Ovary (tissue), 7 donors: ENCODE measurements at regions not wholly inside any gene's neighbourhood (a gene's known extent, or its start where the extent isn't known, plus 50 kb on each side); places are given as distances from the start of the nearest gene placed in this dataset.

Experiments used
- DNase-seq, 5 donors: peaks; one replicate each; pipeline ENCODE4 v3.0.0-alpha.2; 2019 to 2020
- H3K27ac ChIP-seq, 2 donors: fragments of 200-600 bp; one replicate each; pipeline versions ENCODE4 v1.5.1 to v1.8.0; 2019 to 2022
- H3K27me3 ChIP-seq: fragments of 200-600 bp; one replicate; pipeline ENCODE4 v1.8.0; 2022
- H3K36me3 ChIP-seq: fragments of 200-600 bp; sonication (generic); one replicate; pipeline ENCODE4 v1.5.1; 2019
- H3K4me1 ChIP-seq: one replicate; pipeline ENCODE4 v1.8.1; 2013; ENCODE audit warnings: mild to moderate bottlenecking, moderate library complexity; ENCODE audit not compliant: insufficient read depth
- H3K4me3 ChIP-seq: fragments of 200-600 bp; sonication (generic); one replicate; pipeline ENCODE4 v1.5.1; 2017
- H3K9me3 ChIP-seq, 2 donors: fragments of 200-600 bp in 1 of 2; sonication (generic) in 1 of 2; one replicate each; pipeline versions ENCODE4 v1.5.1 to v1.8.1; 2013 to 2019; ENCODE audit warnings: mild to moderate bottlenecking in 1 of 2, moderate library complexity in 1 of 2
- CTCF ChIP-seq, 3 donors: fragments of 450-650 bp in 2 of 3; fragments of 200-600 bp in 1 of 3; IDR thresholded peaks; one replicate each; pipeline versions ENCODE4 v1.5.1 to v1.8.0; 2016 to 2022; ENCODE audit warnings: antibody characterized with exemption in 3 of 3, mild to moderate bottlenecking in 1 of 3
- EP300 ChIP-seq: sonication (generic); formaldehyde crosslinking; IDR thresholded peaks from one replicate; pipeline ENCODE4 v1.6.1; 2017; ENCODE audit warnings: antibody characterized with exemption
- POLR2A ChIP-seq: fragments of 450-650 bp; IDR thresholded peaks from one replicate; pipeline ENCODE4 v1.6.1; 2017; ENCODE audit warnings: antibody characterized with exemption, mild to moderate bottlenecking, moderate library complexity
- WGBS, 3 donors: extraction: QIAGEN DNeasy Blood & Tissue Kit in 1 of 3; methylation state at CpG; one replicate each; pipeline versions ENCODE4 v1.1.5 to v1.1.7; 2013 to 2017; 5-methylcytosine and 5-hydroxymethylcytosine counted together
- intact Hi-C, 4 donors: fragments of 100-400 bp; cut with DNase I; formaldehyde crosslinking; loops; one replicate each; pipeline versions ENCODE4 v1.11.0 to v1.15.1; 2022 to 2023
- donor health status: DM: no; HTN: no; CAD: no; lungs with moderate emphysema.
- donor health status: DM: no; HTN: no; CAD: no.
- donor health status: Bipolar disorder and iron deficiency.
- donor health status: DM: no; HTN: no; CAD: no.
- donor health status: DM: yes; HTN: yes; CAD: no.

GRCh38 chr10:27446091-27446918 is 57.8 kb upstream of the RAB18 start:
- H3K4me1 ChIP-seq: no peaks in the 10 kb centered on the region
- intact Hi-C loops: no loop called here
- H3K9me3 ChIP-seq: no peaks in the 10 kb centered on the region
- no peak overlapping the region for H3K27ac ChIP-seq
- WGBS, 3 donors: 0 to 4% (median 1%) methylated on average over 5 of the region's 5 CpGs
- DNase-seq: no peak
- TF ChIP-seq POLR2A (no peak), EP300 (no peak), CTCF (IDR thresholded peaks at IDR 0.05) (peak in 2 of 3 donors; percentile 24 to 30)
- H3K4me3 ChIP-seq: no peak overlapping the region
- no peaks in the 10 kb centered on the region for H3K27me3 ChIP-seq
- no peaks in the 10 kb centered on the region for H3K36me3 ChIP-seq

- no peaks in the 10 kb centered on the region for H3K4me1 ChIP-seq
- no peak for DNase-seq
- H3K27ac ChIP-seq: no peak overlapping the region
- no peaks in the 10 kb centered on the region for H3K36me3 ChIP-seq
- intact Hi-C loops: no loop called here
- no peak for TF ChIP-seq CTCF (IDR thresholded peaks at IDR 0.05)
- no peak for TF ChIP-seq POLR2A
- TF ChIP-seq EP300: no peak
- H3K27me3 ChIP-seq: no peaks in the 10 kb centered on the region
- 58 to 77% (median 63%) methylated on average over 5 of the region's 5 CpGs for WGBS, 3 donors
- no peak overlapping the region for H3K4me3 ChIP-seq
- no peaks in the 10 kb centered on the region for H3K9me3 ChIP-seq
Measured at GRCh38 chr10:27445070-27445469, 59.0 kb upstream of the RAB18 start.

GRCh38 chr10:27440478-27440877 is 63.6 kb upstream of the RAB18 start:
- DNase-seq: no peak
- Histone ChIP-seq H3K27ac (no peak overlapping the region), H3K4me1 (no peaks in the 10 kb centered on the region), H3K4me3 (no peak overlapping the region), H3K27me3 (no peaks in the 10 kb centered on the region), H3K9me3 (no peaks in the 10 kb centered on the region), H3K36me3 (no peaks in the 10 kb centered on the region)
- no peak for TF ChIP-seq POLR2A
- TF ChIP-seq CTCF (IDR thresholded peaks at IDR 0.05): no peak
- no peak for TF ChIP-seq EP300
- 8 to 15% (median 12%) methylated on average over 2 of the region's 2 CpGs for WGBS, 3 donors
- intact Hi-C loops: no loop called here

- H3K27me3 ChIP-seq: no peaks in the 10 kb centered on the region
- no peak overlapping the region for H3K27ac ChIP-seq
- H3K9me3 ChIP-seq: no peaks in the 10 kb centered on the region
- TF ChIP-seq CTCF (IDR thresholded peaks at IDR 0.05) (no peak), POLR2A (no peak), EP300 (no peak)
- H3K4me1 ChIP-seq: no peaks in the 10 kb centered on the region
- no peak overlapping the region for H3K4me3 ChIP-seq
- DNase-seq: no peak
- intact Hi-C loops: no loop called here
- H3K36me3 ChIP-seq: no peaks in the 10 kb centered on the region
Measured at GRCh38 chr10:27440021-27440420, 64.1 kb upstream of the RAB18 start.
